ENCODE measurements at regions not wholly inside any gene's neighbourhood (a gene's known extent, or its start where the extent isn't known, plus 50 kb on each side); places are given as distances from the start of the nearest gene placed in this dataset.
A peak's percentile ranks its signal among the peaks of the same experiment; 100 is the strongest.

DNA sequence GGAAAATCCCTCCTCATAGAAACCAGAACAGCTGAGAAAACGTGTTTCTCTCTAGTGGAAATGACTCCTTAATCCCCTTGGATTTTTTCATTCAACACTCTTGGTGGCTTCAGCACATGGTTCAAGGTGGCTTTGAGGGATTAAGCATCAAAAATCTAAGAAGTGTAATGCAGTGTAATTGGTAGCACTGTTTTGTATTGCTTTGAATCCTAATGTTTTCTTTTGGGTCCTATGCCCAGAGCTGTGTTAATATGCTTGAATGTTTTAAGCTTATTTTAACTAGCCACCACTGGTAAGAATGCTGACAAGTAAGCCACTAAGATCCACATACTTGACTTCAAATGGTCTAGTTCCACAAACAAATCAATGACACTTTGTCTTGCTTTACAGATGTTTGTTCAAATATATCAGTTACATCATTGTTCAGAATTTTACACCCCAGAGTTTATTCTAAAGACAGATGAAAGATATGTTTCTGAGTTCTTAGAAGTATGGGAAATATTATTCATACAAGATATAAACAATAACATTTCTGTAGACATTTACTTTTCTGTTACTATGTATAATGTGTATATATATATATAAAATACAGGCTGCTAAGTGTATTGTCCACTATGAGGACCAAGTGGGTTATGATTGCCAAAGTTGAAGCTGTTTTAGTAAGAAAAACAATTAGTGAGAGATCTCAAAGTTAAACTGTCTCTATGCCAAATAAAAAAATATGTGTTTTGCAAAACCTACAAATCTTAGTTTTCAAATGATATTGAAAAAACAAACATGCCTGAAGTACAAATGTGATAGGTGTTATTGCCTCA lies 220.8 kb downstream of the OGFRL1 start:
- Histone ChIP-seq H3K79me2 (ENCODE audit: control insufficient read depth, low read length) (no peaks in the 10 kb centered on the region), H4K20me1 (ENCODE audit: control insufficient read depth, insufficient read depth, low read depth, low read length) (no peaks in the 10 kb centered on the region), H3K4me3 (ENCODE audit: low read length) (no peak overlapping the region), H3K4me2 (ENCODE audit: low read length) (no peak overlapping the region), H3K27ac (ENCODE audit: low read depth, low read length) (no peak overlapping the region), H3K9me2 (replicated peaks; ENCODE audit: control insufficient read depth, low read length) (no peaks in the 10 kb centered on the region), H3K36me3 (ENCODE audit: control insufficient read depth, low read length) (no peaks in the 10 kb centered on the region), H3K27me3 (ENCODE audit: control insufficient read depth, low read length) (peaks cover 13% of the 10 kb centered on the region), H3K9me3 (ENCODE audit: control insufficient read depth, insufficient read depth, low read length) (no peaks in the 10 kb centered on the region), H3F3A (ENCODE audit: control insufficient read depth, insufficient read depth) (no peaks in the 10 kb centered on the region), H3K4me1 (ENCODE audit: control insufficient read depth, low read length) (no peaks in the 10 kb centered on the region)
- no peak for TF ChIP-seq EZH2phosphoT487 (IDR thresholded peaks at IDR 0.05; ENCODE audit: borderline replicate concordance, low read length)
- TF ChIP-seq, protein P1, sequence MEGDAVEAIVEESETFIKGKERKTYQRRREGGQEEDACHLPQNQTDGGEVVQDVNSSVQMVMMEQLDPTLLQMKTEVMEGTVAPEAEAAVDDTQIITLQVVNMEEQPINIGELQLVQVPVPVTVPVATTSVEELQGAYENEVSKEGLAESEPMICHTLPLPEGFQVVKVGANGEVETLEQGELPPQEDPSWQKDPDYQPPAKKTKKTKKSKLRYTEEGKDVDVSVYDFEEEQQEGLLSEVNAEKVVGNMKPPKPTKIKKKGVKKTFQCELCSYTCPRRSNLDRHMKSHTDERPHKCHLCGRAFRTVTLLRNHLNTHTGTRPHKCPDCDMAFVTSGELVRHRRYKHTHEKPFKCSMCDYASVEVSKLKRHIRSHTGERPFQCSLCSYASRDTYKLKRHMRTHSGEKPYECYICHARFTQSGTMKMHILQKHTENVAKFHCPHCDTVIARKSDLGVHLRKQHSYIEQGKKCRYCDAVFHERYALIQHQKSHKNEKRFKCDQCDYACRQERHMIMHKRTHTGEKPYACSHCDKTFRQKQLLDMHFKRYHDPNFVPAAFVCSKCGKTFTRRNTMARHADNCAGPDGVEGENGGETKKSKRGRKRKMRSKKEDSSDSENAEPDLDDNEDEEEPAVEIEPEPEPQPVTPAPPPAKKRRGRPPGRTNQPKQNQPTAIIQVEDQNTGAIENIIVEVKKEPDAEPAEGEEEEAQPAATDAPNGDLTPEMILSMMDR (IDR thresholded peaks at IDR 0.05; ENCODE audit: low read depth, low read length, poor library complexity, severe bottlenecking) = no peak

DNA sequence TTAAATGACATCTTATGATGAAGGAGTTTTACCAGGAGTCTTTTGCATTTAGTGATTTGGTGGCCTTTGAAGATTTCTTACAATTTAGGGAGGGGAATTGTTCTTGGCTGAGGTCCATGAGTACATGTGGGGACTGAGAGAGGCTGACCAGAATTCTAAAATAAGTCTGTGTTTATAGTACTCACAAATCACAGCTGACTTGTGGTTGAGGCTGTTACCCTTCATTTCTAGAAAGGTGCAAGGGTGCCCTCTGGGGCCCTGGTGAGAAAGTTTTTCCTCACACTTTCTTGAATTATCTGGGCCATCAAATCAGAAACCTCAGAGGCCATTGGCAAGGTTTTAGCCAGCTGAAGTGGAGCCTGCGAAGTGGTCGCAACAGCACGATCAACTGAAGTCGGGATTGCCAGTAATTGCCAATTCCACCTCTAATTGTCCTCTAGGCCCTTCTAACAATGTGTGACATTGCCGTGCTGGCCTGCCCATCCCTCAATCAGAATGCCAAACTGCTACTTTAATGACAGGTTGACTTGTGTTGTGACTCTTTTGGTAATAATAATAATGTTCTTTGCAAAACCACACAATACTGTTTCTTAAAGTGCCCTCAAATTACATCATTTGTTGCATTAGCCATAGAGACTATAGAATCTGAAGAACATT lies 221.6 kb downstream of the OGFRL1 start:
- Histone ChIP-seq H3K4me3 (ENCODE audit: low read length) (no peak overlapping the region), H3K9me3 (ENCODE audit: control insufficient read depth, insufficient read depth, low read length) (no peaks in the 10 kb centered on the region), H3K4me2 (ENCODE audit: low read length) (no peak overlapping the region), H3K27me3 (ENCODE audit: control insufficient read depth, low read length) (peaks cover 13% of the 10 kb centered on the region), H3K9me2 (replicated peaks; ENCODE audit: control insufficient read depth, low read length) (no peaks in the 10 kb centered on the region), H4K20me1 (ENCODE audit: control insufficient read depth, insufficient read depth, low read depth, low read length) (no peaks in the 10 kb centered on the region), H3K36me3 (ENCODE audit: control insufficient read depth, low read length) (no peaks in the 10 kb centered on the region), H3F3A (ENCODE audit: control insufficient read depth, insufficient read depth) (no peaks in the 10 kb centered on the region), H3K27ac (ENCODE audit: low read depth, low read length) (no peak overlapping the region), H3K4me1 (ENCODE audit: control insufficient read depth, low read length) (no peaks in the 10 kb centered on the region), H3K79me2 (ENCODE audit: control insufficient read depth, low read length) (no peaks in the 10 kb centered on the region)
- TF ChIP-seq, protein P1 (IDR thresholded peaks at IDR 0.05; ENCODE audit: low read depth, low read length, poor library complexity, severe bottlenecking) = peak; percentile 29
- TF ChIP-seq EZH2phosphoT487 (IDR thresholded peaks at IDR 0.05; ENCODE audit: borderline replicate concordance, low read length) = no peak

DNA sequence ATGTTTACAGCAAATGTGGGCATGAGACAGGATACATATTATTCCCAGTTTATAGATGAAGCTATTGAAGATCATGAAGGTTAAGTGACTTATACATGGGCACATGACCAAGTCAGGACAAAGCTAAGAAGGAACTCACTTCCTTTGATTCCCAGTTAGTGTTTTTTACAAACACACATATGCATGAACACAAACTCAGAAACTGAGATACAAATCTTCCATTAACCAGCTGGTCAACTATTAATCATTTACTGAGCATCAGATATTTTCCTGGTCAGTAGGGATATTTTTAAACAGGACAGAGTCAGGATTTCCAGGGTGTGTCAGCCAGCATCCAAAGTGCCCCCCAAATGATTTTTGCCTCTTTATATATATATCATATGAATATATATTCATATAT lies 222.2 kb downstream of the OGFRL1 start:
- peaks cover 13% of the 10 kb centered on the region for H3K27me3 ChIP-seq (ENCODE audit: control insufficient read depth, low read length)
- TF ChIP-seq, protein P1 (IDR thresholded peaks at IDR 0.05; ENCODE audit: low read depth, low read length, poor library complexity, severe bottlenecking) = no peak
- no peak for TF ChIP-seq EZH2phosphoT487 (IDR thresholded peaks at IDR 0.05; ENCODE audit: borderline replicate concordance, low read length)
- H3F3A ChIP-seq (ENCODE audit: control insufficient read depth, insufficient read depth) = no peaks in the 10 kb centered on the region

More for the DNA sequence above, 222.2 kb downstream of the OGFRL1 start:
- Histone ChIP-seq H3K9me2 (replicated peaks; ENCODE audit: control insufficient read depth, low read length) (no peaks in the 10 kb centered on the region), H3K4me1 (ENCODE audit: control insufficient read depth, low read length) (no peaks in the 10 kb centered on the region), H3K36me3 (ENCODE audit: control insufficient read depth, low read length) (no peaks in the 10 kb centered on the region), H3K9me3 (ENCODE audit: control insufficient read depth, insufficient read depth, low read length) (no peaks in the 10 kb centered on the region), H4K20me1 (ENCODE audit: control insufficient read depth, insufficient read depth, low read depth, low read length) (no peaks in the 10 kb centered on the region), H3K4me2 (ENCODE audit: low read length) (no peak overlapping the region), H3K79me2 (ENCODE audit: control insufficient read depth, low read length) (no peaks in the 10 kb centered on the region), H3K4me3 (ENCODE audit: low read length) (no peak overlapping the region), H3K27ac (ENCODE audit: low read depth, low read length) (no peak overlapping the region)

Measured in DOHH2 (cell line).